ENCODE measurements at regions not wholly inside any gene's neighbourhood (a gene's known extent, or its start where the extent isn't known, plus 50 kb on each side); places are given as distances from the start of the nearest gene placed in this dataset.

DNA sequence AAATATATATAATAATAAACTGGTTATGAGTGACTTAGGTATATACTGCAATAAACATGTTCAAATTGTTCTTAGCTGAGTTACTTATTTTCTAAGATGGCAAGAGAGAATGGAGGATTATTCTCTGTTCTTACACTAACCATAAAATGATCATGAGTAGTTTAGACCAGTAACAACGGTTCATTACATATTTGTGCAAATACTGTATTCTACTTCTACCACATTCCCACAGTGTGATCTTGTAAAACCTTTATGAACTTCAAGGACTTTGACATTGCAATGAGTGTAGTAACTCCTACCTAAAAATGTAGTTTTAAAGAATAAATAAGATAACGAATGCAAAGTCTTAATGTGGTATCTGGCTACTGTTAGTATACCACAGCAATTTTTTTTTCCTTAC, 353.7 kb upstream of the NCAM2 start:
- TF ChIP-seq, protein P1, sequence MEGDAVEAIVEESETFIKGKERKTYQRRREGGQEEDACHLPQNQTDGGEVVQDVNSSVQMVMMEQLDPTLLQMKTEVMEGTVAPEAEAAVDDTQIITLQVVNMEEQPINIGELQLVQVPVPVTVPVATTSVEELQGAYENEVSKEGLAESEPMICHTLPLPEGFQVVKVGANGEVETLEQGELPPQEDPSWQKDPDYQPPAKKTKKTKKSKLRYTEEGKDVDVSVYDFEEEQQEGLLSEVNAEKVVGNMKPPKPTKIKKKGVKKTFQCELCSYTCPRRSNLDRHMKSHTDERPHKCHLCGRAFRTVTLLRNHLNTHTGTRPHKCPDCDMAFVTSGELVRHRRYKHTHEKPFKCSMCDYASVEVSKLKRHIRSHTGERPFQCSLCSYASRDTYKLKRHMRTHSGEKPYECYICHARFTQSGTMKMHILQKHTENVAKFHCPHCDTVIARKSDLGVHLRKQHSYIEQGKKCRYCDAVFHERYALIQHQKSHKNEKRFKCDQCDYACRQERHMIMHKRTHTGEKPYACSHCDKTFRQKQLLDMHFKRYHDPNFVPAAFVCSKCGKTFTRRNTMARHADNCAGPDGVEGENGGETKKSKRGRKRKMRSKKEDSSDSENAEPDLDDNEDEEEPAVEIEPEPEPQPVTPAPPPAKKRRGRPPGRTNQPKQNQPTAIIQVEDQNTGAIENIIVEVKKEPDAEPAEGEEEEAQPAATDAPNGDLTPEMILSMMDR (IDR thresholded peaks at IDR 0.05): no peak
- TF ChIP-seq POLR2A (IDR thresholded peaks at IDR 0.05): no peak

All from gastroesophageal sphincter (tissue), 3 donors.